Activated CD4-positive, CD25-positive, alpha-beta regulatory T cell treated with anti-CD3 and anti-CD28 coated beads, Interleukin-2, amount 50 U/mL, for 24 hours (primary cell): ENCODE measurements at regions not wholly inside any gene's neighbourhood (a gene's known extent, or its start where the extent isn't known, plus 50 kb on each side); places are given as distances from the start of the nearest gene placed in this dataset.

Experiments used
- ATAC-seq, 2 donors: fragments of 150-1000 bp; cut with Tn5 transposase; one replicate each; pipeline ENCODE4 v1.10.0; 2021; ENCODE audit warnings: mild to moderate bottlenecking in 1 of 2, moderate library complexity in 1 of 2

DNA sequence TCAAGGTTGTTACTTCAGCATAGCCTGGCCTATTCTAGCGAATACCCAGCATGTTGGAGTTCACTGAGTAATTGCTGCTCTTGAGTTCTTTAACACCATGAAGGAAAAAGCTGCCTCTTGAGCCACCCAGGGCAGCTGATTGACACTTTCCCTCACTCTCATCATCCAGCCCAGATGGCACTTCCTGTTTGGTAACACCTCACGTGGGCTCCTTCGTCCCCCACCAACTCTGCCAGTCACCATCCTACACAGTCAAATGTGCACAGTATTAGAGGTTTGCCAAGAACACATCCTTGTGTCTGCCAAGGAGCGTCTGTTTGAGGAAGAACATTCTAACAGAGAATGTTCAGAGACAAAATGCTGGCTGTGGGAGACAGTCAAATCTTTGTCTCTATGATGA lies 266.3 kb downstream of the RPLP1 start:
- no peak for ATAC-seq

DNA sequence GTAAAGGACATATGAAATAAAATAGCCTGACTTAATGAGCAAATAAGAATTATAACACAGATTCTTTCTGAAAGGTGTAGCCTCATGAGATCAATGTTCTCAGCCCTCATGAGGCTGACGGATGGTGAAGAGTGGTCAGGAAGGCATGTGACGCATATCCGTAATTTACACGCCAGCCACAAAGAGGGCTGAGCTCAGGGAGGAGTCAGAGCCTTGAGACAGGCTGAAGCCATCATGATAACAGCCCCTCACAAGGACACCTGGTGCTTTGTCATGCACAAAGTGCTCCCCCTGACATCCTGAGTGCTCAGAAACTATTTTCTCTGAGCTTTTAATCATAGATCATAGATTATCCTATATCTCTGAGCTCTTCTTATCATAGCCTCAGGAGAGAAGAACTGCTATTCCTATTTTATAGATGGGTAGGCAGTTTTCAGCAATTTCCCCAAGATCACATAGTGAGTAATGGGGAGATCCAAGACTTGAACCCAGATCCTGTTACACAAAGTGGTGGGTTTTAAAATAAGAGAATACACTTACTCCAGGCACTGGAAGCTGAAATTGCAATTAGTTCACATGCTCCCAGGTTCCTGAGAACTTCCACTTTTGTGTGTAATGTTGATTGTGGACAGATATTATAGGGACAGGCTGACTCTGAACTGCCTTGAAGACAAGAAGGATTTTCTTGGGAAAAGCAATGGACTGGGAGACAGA lies 267.1 kb downstream of the RPLP1 start:
- peak; percentile 84 to 85 for ATAC-seq

DNA sequence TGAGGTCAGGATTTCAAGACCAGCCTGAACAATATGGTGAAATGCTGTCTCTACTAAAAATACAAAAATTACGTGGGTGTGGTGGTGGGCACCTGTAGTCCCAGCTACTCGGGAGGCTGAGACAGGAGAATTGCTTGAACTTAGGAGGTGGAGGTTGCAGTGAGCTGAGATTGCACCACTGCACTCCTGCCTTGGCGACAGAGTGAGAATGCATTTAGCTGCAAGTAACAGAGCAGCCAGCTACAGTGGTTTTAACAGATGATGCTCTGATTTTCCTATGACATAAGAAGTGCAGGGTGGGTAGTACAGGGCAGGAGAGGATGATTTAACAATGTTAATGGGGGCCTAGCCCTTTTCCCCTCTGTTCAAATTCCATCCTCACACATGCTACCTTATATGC lies 267.9 kb downstream of the RPLP1 start:
- ATAC-seq = no peak

DNA sequence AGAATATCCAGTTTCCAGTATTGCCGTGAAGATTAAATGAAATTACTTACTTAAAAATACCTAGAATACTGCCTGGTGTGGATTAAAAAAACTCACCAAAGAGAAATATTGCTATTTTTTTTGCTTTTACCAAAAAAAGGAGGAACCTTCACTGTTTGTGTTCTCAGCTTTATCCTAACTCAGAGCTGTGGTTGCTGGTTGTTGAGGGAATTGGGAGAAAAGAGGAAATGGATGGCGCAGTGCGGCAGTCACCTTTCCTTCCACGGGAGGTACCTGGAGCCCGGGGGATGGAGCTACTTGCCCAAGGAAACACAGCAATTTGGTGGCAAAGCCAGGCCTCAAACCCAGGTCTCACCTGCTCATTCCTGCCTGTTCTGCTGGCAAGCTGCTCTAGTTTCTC lies 270.3 kb downstream of the RPLP1 start:
- no peak for ATAC-seq

DNA sequence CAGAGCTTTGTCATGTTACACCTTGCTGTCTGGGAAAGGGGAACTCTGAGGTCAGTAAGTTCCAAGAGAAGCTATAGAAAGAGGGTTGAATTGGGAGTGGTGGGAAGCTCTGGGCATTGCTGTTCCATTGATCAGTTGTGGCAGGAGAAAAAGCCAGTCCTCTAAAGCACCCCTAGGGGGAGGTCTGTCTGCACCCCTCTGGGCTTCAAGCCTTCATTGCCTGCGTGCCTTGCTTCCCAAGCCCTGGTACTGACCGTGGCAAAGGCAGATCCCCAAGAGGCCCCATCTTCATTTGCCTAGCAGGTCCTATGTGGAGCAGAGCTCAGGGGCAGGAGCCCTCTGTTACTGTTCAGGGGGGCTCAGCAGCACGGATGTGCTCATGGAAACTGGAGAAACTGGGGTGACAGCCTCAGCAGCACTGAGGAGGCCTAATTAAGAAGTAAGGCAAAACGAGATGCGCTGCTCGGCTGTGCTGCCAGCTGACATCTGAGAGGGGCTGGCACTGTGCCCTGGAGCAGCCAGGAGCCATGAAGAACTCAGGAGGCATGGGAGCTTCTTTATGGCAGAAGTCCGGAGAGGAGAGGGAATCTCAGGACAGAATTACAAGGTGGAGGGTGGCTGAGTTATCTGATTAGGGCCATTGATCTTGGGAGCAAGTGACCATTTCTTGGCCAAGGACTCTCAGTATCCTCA lies 270.9 kb downstream of the RPLP1 start:
- ATAC-seq = no peak

DNA sequence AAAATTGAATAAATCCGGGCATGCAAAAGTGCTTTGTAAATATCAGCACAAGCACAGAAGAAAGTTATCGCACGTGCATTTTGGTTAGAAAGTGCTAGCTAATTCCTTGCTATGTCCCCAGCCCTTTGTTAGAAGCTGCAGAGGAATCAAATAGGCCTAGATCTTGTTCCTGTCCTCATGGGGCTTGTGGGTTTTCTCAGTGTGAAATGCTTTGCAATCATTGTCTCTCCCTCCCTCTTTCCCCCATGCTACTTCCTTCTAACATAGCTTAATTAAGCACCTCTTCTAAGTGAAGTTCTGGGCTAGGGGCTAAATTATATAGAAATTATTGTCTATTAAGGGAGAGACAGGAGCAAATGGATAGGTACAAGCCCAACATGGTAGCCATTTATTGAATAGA lies 271.7 kb downstream of the RPLP1 start:
- ATAC-seq = no peak

DNA sequence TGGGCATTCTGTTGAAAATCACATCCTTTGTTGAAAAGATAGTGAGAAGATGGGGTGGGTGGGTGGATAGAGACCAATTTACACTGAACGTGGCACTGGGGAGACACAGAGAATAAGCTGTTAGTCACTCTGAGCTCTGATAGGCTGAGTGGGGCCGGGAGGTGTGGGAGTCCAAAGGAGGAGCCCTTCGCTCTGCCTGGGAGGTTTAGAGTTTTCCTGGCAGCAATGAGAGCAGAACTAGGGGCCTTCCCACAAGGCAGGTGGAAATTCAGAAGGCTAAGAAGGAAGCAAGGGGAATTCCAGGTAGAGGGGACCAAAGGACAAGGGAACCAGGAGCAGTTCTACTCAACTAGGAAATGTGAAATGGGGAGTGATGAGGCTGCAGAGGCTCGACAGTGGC lies 272.7 kb downstream of the RPLP1 start:
- no peak for ATAC-seq

DNA sequence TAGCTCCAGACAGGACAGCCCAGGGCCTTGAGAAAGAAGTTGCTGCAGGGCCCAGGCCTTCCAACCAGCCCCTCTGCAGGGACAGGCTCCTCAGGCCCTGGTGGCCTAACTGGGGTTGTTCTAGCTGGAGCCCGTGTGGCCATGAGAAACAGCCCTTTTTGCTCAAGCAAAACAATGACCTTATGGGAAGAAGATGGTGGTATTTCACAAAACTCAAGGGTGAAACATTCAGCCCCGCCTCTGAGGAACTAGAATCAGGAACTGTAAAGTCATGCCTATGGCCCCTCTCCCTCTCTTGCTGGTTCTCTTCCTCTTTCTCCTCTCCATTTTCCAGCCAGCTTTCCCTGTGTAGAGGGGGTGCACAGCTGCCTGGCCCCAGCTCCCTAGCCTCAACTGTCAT lies 273.3 kb downstream of the RPLP1 start:
- ATAC-seq = no peak

DNA sequence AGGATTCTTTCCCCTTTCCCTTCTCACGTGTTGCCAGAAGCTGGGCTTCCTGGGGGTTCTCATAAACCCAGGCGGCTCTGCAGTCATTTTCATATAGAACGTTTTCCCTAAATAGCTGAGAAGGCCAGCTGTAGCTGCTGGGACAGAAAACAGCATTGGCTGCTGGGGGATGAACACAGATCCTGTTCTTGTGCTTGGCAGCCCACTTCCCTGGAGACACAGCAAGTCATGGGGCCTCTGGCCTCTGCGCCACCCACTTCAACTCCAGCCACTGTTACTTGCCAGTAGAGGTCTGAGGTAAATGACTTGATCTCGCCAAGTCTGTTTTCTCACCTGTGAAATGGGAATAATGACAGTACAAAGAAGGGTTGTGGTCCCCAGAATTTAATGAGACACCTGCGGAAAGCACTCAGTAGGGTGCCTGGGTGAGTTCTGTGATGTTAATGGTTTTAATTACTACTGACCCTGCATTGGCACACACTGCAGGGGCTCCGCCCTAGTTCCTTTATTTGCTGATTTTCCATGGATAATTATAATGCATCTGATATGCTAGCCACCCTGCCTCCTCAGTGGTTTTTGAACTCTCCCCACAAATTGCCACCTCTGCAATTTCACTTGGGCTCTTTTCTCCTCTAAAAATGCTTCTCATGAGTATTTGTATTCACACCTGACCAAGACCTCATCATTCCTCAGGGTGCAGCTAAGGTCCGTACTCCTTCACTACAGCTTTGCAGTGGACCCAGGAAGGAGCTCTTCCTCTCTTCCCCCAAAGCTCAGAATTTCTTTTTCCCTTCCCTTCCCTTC lies 274.7 kb downstream of the RPLP1 start:
- ATAC-seq = no peak

DNA sequence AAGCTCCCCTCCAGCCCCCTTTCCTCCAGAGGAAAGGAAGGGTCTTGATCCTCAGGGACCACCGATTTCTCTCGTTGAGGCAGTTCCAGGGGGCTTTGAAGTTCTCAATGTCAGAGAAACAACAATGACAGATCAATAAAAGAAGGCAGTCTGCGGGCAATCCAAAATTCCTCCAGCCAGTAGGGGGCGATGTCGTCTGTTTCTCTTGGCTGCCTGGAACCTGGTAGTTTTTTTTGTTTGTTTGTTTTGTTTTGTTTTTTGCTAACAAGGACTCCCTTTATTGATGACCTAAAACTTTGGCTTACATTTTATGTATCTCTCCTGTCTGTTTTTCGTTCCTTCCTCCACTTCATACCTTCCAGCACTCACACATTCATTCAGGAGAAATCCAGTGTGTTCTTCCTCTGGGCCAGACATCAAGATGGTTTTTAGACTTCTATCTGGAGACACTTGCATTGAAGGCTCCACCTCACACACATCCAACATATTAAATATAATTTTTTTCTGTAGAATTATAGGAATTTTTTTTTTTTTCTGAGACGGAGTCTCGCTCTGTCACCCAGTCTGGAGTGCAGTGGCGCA lies 276.6 kb downstream of the RPLP1 start:
- no peak for ATAC-seq

DNA sequence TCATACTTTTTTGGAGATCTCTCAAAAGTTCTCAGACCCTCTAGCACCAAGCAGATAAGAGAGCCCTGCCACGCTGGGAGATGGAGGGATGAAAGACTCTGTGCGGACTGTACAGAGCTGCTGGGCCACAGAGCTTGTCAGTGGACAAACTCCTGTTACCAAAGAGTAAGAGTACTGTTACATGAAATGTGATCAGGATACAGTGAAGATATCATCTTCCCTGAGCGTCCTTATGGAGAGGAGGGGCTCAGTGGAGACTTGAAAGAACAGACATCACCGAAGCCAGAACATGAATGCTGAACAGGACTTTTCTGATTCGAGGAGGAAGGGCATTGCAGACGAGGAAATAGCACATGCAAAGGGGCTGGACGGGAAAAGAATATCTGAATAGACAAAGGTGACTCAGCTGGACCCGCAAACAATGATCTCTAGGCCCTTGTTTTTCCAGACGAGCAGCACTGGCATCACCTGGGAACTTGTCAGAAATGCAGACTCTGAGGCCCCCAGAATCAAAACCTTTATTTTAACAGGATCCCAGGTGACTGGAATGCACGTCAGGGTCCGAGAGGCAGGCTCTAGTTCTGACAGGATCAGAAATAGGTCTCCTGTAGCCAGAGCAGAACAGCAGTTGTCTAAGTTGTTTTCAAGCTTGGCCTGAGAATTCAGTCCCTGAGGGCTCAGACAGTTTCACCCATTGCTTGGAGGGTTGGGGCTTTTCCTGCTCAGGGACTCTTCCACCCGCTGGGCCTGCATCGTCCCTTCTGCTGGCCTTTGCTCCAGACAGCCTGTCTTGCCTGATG lies 277.9 kb downstream of the RPLP1 start:
- ATAC-seq = no peak

DNA sequence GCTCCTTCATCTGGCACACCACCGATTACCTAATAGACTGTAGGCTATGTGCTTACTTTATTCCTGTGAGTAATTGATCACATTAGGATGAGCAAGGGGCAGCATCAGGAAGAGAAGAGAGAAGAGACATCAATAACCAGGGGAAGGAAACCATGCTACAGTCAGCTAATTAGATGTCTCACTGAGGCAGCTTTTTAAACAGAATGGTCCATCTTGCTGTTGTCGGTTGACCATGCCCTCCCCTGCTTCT lies 278.4 kb downstream of the RPLP1 start:
- no peak for ATAC-seq

DNA sequence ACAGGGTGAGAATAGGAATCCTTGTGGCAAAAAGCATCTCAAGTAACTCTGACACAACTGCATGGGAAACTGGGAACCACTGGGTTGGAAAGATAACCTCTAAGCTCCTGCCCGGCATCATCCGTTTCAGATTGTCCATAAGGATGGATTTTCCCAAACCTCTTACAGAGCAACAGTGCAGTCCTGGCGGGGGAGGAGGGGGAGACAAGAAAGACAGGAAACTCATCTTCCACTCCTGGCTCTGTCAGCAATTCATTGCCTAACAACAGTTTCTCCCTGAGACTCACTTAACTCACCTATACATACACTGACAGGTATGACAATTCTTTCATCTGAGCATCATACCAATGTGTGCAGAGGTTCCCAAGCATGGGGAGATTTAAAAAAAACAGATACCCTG lies 279.0 kb downstream of the RPLP1 start:
- no peak for ATAC-seq

DNA sequence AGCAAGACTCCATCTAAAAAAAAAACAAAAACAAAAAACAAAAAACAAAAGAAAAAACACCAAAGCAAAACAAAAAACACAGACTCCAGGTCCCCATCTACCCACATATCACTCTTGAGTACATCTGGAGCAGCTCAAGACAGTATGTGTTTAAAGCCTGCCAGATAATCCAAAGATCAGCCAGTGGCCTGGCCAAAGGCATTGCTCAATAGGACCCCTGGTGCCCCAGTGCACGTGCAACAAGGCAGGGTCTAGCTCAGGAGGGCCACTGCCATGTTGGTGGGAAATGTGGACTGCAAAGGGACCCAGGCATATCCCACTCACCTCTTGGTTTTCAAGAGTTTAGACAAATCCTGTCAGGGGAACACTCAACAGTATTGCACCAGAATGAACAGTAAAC lies 279.5 kb downstream of the RPLP1 start:
- ATAC-seq = no peak

DNA sequence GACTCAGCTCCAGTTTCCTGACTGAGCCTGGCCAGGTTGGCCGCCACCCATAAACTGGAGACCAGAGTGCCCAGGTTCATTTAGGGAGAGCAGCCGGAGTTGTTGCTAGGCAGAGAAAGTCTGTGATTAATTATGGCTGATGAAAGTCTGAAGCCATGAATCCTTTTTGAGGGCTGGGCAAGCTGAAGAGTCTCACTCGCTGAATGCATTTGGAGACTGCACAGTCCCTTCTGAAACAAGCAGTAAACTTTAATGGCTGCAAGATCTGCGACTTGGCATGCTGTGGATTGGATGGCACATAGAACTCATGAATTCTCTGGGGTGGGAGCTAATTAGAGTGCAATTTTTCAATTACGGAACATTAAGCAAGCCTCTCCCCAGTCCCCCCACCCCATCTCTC lies 282.1 kb downstream of the RPLP1 start:
- no peak for ATAC-seq

DNA sequence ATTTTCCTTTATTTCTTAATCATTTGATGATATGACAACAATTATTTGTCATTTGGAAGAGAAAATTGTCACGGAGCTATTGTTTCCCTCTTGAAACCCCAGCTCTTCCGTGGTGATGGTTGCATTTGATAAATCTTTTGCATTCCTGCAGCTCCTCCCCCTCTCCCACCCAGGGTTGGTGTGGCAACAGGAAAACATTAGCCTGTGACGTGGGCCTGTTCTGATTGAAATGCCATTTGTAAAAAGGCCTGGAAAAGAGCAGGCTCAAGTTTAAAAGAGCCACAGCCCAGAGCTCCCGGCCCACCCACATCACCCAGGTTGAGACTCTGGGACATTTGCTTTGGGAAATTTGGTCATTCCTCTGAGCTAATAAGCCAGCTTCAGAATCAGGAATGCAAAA lies 282.5 kb downstream of the RPLP1 start:
- ATAC-seq = no peak

DNA sequence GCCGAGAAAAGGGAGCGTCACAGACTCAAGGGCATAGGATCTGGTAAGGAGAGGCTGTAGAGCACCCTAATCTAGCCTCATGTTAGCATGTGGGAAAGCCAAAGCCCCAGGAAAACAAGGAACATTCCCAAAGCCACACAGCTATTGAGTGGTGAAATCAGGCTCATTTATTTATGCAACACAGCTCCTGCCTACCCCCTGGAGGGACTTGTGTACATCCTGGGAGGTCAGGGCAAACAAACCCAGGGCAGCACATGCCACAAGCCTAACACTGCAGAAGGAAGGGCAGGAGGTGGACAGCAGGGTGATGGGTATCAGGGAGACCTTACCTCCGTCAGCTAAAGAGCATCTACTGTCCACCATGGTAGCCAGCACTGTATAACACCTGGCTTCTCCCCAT lies 283.5 kb downstream of the RPLP1 start:
- ATAC-seq = no peak

DNA sequence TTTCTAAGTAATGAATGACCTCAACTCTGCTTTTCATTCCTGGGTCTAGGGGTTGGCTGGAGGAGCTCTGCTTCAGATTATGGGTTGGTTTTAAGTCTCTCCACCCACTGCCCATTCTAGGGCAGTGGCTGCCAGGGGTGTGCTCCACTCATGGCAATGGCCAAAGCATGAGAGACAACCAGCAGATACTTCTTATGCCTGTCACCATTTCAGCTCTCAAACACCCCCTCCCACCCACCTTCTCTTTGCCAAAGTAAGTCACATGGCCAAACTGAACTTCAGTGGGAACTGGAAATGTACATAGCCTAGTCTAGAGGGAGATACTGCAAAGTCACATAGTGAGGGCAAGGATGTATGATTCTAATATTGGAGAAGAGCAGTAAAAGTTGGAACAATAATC lies 285.3 kb downstream of the RPLP1 start:
- no peak for ATAC-seq

DNA sequence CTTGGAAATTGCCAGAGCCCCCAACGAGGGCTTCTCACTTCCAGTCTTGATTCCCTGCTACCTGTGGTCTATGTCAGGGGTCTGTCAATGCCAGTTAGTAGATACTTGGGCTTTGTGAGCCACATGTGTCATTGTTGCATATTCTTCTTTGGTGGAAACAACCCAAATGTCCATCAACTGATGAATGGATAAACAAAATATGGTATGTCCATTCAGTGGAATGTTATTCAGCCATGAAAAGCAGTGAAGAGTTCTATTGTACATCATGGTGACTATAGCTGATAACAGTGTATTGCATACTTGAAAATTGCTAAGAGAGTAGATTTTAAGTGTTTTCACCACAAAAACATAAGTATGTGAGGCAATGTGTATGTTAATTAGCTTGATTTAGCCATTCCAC lies 288.1 kb downstream of the RPLP1 start:
- ATAC-seq = no peak

DNA sequence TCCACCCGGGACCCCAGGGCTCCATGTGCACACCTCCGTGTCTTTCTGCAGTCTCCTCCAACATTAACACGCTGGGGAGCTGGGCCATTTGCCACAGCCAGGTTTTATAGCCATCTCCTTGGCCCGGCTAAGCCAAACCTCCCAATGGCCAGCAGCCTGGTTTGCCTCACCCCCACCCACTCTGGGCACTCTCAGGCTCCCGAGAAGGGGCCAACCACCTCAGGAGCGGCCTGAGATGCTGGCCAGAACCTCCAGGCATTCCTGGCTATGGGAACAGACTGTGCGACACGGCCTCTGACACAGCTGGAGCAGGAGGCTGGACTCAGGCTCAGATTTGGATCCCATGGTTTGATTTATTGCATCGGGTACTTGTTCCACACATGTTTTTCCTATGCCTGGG lies 289.7 kb downstream of the RPLP1 start:
- no peak for ATAC-seq

DNA sequence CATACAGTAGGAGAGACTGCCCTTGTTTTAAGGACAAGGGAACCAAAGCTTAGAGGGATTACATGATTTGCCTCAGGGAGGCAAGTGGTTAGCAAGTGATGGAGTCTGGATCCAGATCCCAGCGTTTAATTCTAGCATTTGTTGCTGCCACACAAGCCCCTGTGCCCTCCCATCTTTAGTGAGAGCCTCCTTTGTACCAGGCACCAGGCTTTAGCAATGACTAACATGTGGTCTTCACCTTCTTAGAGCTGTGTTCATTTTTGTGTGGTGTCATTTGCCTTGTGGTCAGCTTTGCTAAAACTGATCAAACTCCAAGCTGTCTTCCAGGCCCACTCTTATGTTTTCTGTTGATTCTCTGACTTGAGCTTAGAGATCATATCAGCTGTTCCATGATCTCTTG lies 290.5 kb downstream of the RPLP1 start:
- peak in 1 of 2 donors; percentile 59 for ATAC-seq

DNA sequence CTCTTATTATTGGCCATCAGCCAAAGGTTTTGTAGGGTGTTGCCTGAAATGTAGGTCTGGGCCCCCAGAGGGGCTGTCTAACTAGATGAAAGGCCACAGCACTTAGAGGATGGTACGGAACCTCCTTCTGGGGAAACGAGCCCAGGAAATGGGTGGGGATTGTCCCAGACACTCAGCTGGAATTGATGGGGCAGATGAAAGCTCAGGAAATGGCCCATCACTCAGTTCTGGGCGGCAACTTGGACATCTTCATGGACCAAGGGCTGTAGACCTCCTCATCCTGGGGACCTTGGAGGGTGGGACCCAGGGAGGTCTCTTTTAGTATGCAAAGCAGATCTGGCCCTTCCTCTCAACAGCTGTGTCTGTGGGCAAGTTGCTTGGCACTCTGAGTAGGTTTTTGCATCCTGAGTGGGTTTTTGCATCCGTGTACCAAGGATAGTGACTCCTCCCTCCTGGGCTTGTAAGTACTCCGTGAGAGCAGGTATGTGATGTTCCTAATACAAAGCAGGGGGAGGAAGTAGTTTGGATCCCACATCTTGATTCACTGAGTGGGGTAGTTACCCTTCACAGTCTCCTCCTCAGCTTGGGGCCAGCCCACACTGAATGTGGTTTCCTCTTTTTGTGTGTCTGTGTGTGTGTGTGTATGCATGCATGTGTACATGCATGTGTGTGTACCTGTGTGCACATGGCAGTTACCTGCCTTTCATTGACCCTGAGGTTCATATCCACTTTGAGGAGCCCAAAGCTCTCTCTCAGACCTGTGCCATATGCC lies 292.0 kb downstream of the RPLP1 start:
- no peak for ATAC-seq
